Trophoblast cell (in vitro differentiated cells and primary cell): ENCODE measurements at regions not wholly inside any gene's neighbourhood (a gene's known extent, or its start where the extent isn't known, plus 50 kb on each side); places are given as distances from the start of the nearest gene placed in this dataset.

ENCODE experiments used
- DNase-seq, 2 donors: peaks; one replicate each; pipeline ENCODE4 v3.0.0-alpha.2; 2016
- H2AFZ ChIP-seq: 2 replicates; pipeline ENCODE4 v1.6.1; 2013; ENCODE audit warnings: low read length, moderate library complexity, mild to moderate bottlenecking; ENCODE audit not compliant: insufficient read depth, poor library complexity
- H2AK5ac ChIP-seq: 2 replicates; pipeline ENCODE4 v1.6.1; 2013; ENCODE audit warnings: mild to moderate bottlenecking, low read length
- H2BK120ac ChIP-seq: 2 replicates; pipeline ENCODE4 v1.6.1; 2013; ENCODE audit warnings: low read length, mild to moderate bottlenecking, moderate library complexity; ENCODE audit not compliant: insufficient read depth, poor library complexity
- H2BK12ac ChIP-seq: 2 replicates; pipeline ENCODE4 v1.6.1; 2013; ENCODE audit warnings: mild to moderate bottlenecking, low read length, moderate library complexity
- H2BK5ac ChIP-seq: 2 replicates; pipeline ENCODE4 v1.6.1; 2013; ENCODE audit warnings: low read length, low read depth, moderate library complexity, mild to moderate bottlenecking; ENCODE audit not compliant: poor library complexity
- H3K14ac ChIP-seq: 2 replicates; pipeline ENCODE4 v1.6.1; 2013; ENCODE audit warnings: mild to moderate bottlenecking, low read length
- H3K18ac ChIP-seq: 2 replicates; pipeline ENCODE4 v1.6.1; 2013; ENCODE audit warnings: mild to moderate bottlenecking, low read length
- H3K23ac ChIP-seq: 2 replicates; pipeline ENCODE4 v1.6.1; 2013; ENCODE audit warnings: low read length
- H3K27ac ChIP-seq: 2 replicates; pipeline ENCODE4 v1.5.1; 2013; ENCODE audit warnings: low read depth, mild to moderate bottlenecking, inconsistent platforms, low read length, moderate library complexity
- H3K27me3 ChIP-seq: 2 replicates; pipeline ENCODE4 v1.6.1; 2013; ENCODE audit warnings: inconsistent platforms, mild to moderate bottlenecking, low read length, moderate library complexity; ENCODE audit not compliant: insufficient read depth
- H3K36me3 ChIP-seq, 2 experiments: 1 replicate in 1 of 2; 2 replicates in 1 of 2; pipeline ENCODE4 v1.6.1; 2013; ENCODE audit warnings: low read length in 2 of 2, mild to moderate bottlenecking in 2 of 2, moderate library complexity in 1 of 2; ENCODE audit not compliant: insufficient read depth in 2 of 2, control insufficient read depth in 1 of 2
- H3K4ac ChIP-seq: 2 replicates; pipeline ENCODE4 v1.6.1; 2013; ENCODE audit warnings: low read depth, mild to moderate bottlenecking, low read length, moderate library complexity
- H3K4me1 ChIP-seq, 2 experiments: 1 replicate in 1 of 2; 2 replicates in 1 of 2; pipeline ENCODE4 v1.6.1; 2013; ENCODE audit warnings: low read length in 2 of 2, mild to moderate bottlenecking in 2 of 2, moderate library complexity in 1 of 2; ENCODE audit not compliant: insufficient read depth in 2 of 2, control insufficient read depth in 1 of 2
- H3K4me2 ChIP-seq: 2 replicates; pipeline ENCODE4 v1.6.1; 2013; ENCODE audit warnings: inconsistent platforms, mild to moderate bottlenecking, low read length, moderate library complexity
- H3K4me3 ChIP-seq: 2 replicates; pipeline ENCODE4 v1.5.1; 2013; ENCODE audit warnings: mild to moderate bottlenecking, low read depth, low read length, inconsistent platforms
- H3K79me1 ChIP-seq: one replicate; pipeline ENCODE4 v1.6.1; 2013; ENCODE audit warnings: low read length
- H3K79me2 ChIP-seq: 2 replicates; pipeline ENCODE4 v1.6.1; 2013; ENCODE audit warnings: low read length, mild to moderate bottlenecking; ENCODE audit not compliant: control insufficient read depth, insufficient read depth, poor library complexity
- H3K9ac ChIP-seq: 2 replicates; pipeline ENCODE4 v1.6.1; 2013; ENCODE audit warnings: mild to moderate bottlenecking, low read length
- H3K9me3 ChIP-seq: 2 replicates; pipeline ENCODE4 v1.6.1; 2013; ENCODE audit warnings: low read depth, mild to moderate bottlenecking, control low read depth, inconsistent platforms, low read length; ENCODE audit not compliant: insufficient read depth
- H4K12ac ChIP-seq: 2 replicates; pipeline ENCODE4 v1.6.1; 2013; ENCODE audit warnings: low read depth, mild to moderate bottlenecking, low read length, moderate library complexity
- H4K8ac ChIP-seq: 2 replicates; pipeline ENCODE4 v1.6.1; 2013; ENCODE audit warnings: low read depth, mild to moderate bottlenecking, low read length, moderate library complexity
- H4K91ac ChIP-seq: one replicate; pipeline ENCODE4 v1.6.1; 2013; ENCODE audit warnings: low read depth, mild to moderate bottlenecking, low read length, moderate library complexity
- WGBS: extraction: QIAGEN DNeasy Blood & Tissue Kit; methylation state at CpG from one replicate; pipeline ENCODE4 v1.1.7; 2013; ENCODE audit warnings: missing lambda C conversion rate; ENCODE audit not compliant: insufficient read length, insufficient coverage; ENCODE audit errors: extremely low coverage; 5-methylcytosine and 5-hydroxymethylcytosine counted together

DNA sequence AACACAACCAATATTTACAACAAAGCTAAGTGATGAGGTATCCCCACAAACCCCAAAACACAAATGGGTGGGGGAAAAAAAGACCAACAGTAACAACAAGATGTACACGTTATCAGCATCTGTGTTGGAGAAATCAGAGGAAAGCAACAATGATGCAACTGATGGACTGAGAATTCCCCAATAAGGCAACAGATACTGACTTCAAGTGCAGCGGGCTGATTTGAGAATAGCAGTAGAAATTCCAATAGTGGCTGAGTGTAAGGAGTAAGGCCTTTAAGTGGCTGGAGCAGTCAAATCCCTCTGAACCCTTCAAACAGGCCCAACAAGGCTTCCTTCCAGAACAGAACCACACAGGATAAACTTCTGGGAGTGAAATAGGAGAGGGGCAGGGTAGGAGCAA, 97.6 kb downstream of the TM2D1 start:
- no peak overlapping the region for H3K27ac ChIP-seq
- no peak overlapping the region for H4K12ac ChIP-seq
- H3K4me1 ChIP-seq, result no peaks in the 10 kb centered on the region
- no peaks in the 10 kb centered on the region for H3K9me3 ChIP-seq
- H2BK12ac ChIP-seq, result no peak overlapping the region
- no peaks in the 10 kb centered on the region for H3K27me3 ChIP-seq
- H3K36me3 ChIP-seq, result no peaks in the 10 kb centered on the region
- no peak overlapping the region for H4K91ac ChIP-seq
- H3K79me1 ChIP-seq, result no peaks in the 10 kb centered on the region
- H2BK120ac ChIP-seq, result no peak overlapping the region
- no peak for DNase-seq
- H3K14ac ChIP-seq, result no peak overlapping the region
- H3K4me3 ChIP-seq, result no peak overlapping the region
- H4K8ac ChIP-seq, result no peak overlapping the region
- H3K9ac ChIP-seq, result no peak overlapping the region
- H2BK5ac ChIP-seq, result no peak overlapping the region
- H2AK5ac ChIP-seq, result no peak overlapping the region
- no peak overlapping the region for H3K23ac ChIP-seq
- no peak overlapping the region for H3K4ac ChIP-seq
- no peak overlapping the region for H3K18ac ChIP-seq
- no peak overlapping the region for H3K4me2 ChIP-seq
- H2AFZ ChIP-seq, result no peak overlapping the region
- H3K79me2 ChIP-seq, result no peaks in the 10 kb centered on the region
- no CpG with 5 or more reads among the region's 2 CpGs for WGBS

GRCh38 chr1:61626816-61627215, 98.1 kb downstream of the TM2D1 start:
- no CpG with 5 or more reads among the region's 2 CpGs for WGBS
- Histone ChIP-seq H2AK5ac (no peak overlapping the region), H3K4ac (no peak overlapping the region), H3K4me3 (no peak overlapping the region), H3K36me3 (no peaks in the 10 kb centered on the region), H3K27me3 (no peaks in the 10 kb centered on the region), H3K9me3 (no peaks in the 10 kb centered on the region), H3K23ac (no peak overlapping the region), H3K4me2 (no peak overlapping the region), H3K79me1 (no peaks in the 10 kb centered on the region), H4K91ac (no peak overlapping the region), H3K4me1 (no peaks in the 10 kb centered on the region), H2AFZ (no peak overlapping the region), H3K27ac (no peak overlapping the region), H2BK120ac (no peak overlapping the region), H3K9ac (no peak overlapping the region), H3K18ac (no peak overlapping the region), H3K79me2 (no peaks in the 10 kb centered on the region), H2BK5ac (no peak overlapping the region), H4K8ac (no peak overlapping the region), H3K14ac (no peak overlapping the region), H4K12ac (no peak overlapping the region), H2BK12ac (no peak overlapping the region)
- no peak for DNase-seq

DNA sequence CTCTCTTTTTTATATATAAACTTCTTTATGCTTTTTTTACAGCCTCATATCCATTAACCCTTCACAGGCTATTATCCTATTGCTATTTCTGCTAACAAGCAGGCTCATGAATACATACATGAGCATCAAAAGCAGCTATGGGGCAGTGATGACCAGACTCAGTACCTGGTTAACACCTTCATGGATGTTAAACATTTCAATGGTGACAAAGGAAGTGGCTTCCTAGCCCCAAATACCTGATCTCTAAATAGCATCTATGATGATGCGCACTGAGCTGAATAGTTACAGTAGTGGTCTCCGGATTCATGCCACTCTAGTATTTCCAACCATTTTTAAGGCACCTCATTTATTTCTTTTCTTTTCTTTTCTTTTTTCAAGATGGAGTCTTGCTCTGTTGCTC, 101.1 kb downstream of the TM2D1 start:
- no peak overlapping the region for H2AFZ ChIP-seq
- H2BK5ac ChIP-seq, result no peak overlapping the region
- WGBS, result no CpG with 5 or more reads among the region's 2 CpGs
- H3K4me3 ChIP-seq, result no peak overlapping the region
- H3K23ac ChIP-seq, result no peak overlapping the region
- no peaks in the 10 kb centered on the region for H3K36me3 ChIP-seq
- H3K4me2 ChIP-seq, result no peak overlapping the region
- H4K91ac ChIP-seq, result no peak overlapping the region
- H3K79me2 ChIP-seq, result no peaks in the 10 kb centered on the region
- peaks cover 1 to 2% of the 10 kb centered on the region in 2 experiments for H3K4me1 ChIP-seq
- H2BK120ac ChIP-seq, result no peak overlapping the region
- no peak overlapping the region for H4K12ac ChIP-seq
- H3K4ac ChIP-seq, result no peak overlapping the region
- no peak overlapping the region for H4K8ac ChIP-seq
- H2BK12ac ChIP-seq, result no peak overlapping the region
- no peak overlapping the region for H3K18ac ChIP-seq
- no peak overlapping the region for H3K27ac ChIP-seq
- no peaks in the 10 kb centered on the region for H3K9me3 ChIP-seq
- no peak for DNase-seq
- H2AK5ac ChIP-seq, result no peak overlapping the region
- H3K14ac ChIP-seq, result no peak overlapping the region
- no peak overlapping the region for H3K9ac ChIP-seq
- no peaks in the 10 kb centered on the region for H3K27me3 ChIP-seq
- no peaks in the 10 kb centered on the region for H3K79me1 ChIP-seq

DNA sequence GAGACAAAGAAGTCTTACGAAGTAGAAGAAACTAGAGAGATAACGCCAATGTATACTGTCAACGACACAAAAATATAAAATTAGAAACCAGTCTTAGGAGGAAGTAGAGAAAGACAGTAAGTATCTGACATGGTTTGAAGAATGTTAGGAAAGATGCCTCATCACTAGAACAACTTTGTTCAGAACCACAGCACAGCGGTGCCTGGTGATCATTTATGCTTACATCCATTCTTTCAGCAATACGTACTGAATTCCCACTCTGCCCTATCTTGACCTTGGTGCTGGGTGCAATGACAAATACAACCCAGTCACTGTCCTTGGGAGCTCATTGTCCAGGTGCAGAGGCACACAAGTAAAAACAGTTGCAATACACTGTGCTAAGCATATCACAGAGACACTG, 104.4 kb downstream of the TM2D1 start:
- no peak overlapping the region for H3K4me3 ChIP-seq
- no peak overlapping the region for H3K9ac ChIP-seq
- H4K8ac ChIP-seq, result no peak overlapping the region
- H4K91ac ChIP-seq, result no peak overlapping the region
- H2AFZ ChIP-seq, result no peak overlapping the region
- WGBS, result no CpG with 5 or more reads among the region's 5 CpGs
- no peak overlapping the region for H2BK120ac ChIP-seq
- H3K18ac ChIP-seq, result no peak overlapping the region
- no peak overlapping the region for H3K14ac ChIP-seq
- peaks cover 7% of the 10 kb centered on the region for H3K79me1 ChIP-seq
- H3K4me1 ChIP-seq, result peaks cover 10 to 11% of the 10 kb centered on the region in 2 experiments
- H3K4me2 ChIP-seq, result no peak overlapping the region
- DNase-seq, result no peak
- H2BK12ac ChIP-seq, result no peak overlapping the region
- no peak overlapping the region for H4K12ac ChIP-seq
- H3K27me3 ChIP-seq, result no peaks in the 10 kb centered on the region
- H3K9me3 ChIP-seq, result no peaks in the 10 kb centered on the region
- no peak overlapping the region for H3K27ac ChIP-seq
- no peaks in the 10 kb centered on the region for H3K36me3 ChIP-seq
- H3K4ac ChIP-seq, result no peak overlapping the region
- peak overlapping the region; percentile 96 for H3K23ac ChIP-seq
- H2BK5ac ChIP-seq, result no peak overlapping the region
- no peak overlapping the region for H2AK5ac ChIP-seq
- no peaks in the 10 kb centered on the region for H3K79me2 ChIP-seq
